GM21528 (cell line): ENCODE measurements at regions not wholly inside any gene's neighbourhood (a gene's known extent, or its start where the extent isn't known, plus 50 kb on each side); places are given as distances from the start of the nearest gene placed in this dataset.

Experiments used
- ATAC-seq: cut with Tn5 transposase; IDR thresholded peaks from one replicate; pipeline ENCODE4 v1.9.1; 2021; ENCODE audit warnings: mild to moderate bottlenecking, moderate library complexity; ENCODE audit not compliant: unreplicated experiment, low FRiP score

DNA sequence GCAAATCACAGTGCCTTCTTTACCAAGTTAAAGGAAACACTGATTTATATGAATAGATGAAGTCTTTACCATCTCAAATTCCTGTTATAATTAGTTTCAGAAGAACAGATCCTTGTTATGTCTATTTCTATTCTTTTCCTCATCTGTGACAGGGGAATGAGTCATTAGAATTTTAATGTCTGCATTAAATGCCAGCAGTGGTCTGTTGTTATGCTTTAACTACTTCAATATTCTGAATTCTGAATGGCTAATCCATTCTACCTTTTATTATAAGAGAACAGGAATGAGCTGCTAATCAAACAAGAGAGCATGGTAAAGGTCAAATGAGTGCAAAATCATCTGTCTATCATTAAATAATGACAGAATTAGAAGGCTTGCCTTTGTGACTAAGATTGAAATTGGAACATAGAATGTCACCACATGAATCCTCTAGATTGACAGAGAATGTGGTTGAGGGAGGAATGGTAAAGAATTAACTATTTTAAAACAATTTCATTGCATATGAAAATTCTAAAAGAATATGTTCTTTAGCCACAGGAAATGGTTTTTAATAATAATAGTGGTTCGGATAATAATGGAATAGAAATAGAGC is 935.5 kb downstream of the ADGRL3 start:
- no peak for ATAC-seq

DNA sequence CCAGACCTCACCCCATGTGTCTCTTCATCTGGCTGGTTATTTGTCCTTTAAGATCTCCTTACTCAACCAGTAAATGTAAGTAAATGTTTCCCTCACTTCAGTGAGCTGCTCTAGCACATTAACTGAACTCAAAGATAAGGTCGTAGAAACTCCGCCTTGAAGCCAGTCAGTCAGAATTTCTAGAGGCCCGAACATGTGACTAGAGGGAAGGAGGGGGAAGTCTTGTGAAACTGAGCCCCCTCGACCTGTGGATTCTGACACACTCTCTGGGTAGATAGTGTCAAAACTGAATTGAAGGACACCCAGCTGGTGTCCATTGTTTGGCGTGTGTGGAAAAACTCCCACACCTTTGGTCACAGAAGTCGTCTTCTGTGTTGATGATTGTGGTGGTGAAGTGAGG is 933.9 kb downstream of the ADGRL3 start:
- no peak for ATAC-seq

DNA sequence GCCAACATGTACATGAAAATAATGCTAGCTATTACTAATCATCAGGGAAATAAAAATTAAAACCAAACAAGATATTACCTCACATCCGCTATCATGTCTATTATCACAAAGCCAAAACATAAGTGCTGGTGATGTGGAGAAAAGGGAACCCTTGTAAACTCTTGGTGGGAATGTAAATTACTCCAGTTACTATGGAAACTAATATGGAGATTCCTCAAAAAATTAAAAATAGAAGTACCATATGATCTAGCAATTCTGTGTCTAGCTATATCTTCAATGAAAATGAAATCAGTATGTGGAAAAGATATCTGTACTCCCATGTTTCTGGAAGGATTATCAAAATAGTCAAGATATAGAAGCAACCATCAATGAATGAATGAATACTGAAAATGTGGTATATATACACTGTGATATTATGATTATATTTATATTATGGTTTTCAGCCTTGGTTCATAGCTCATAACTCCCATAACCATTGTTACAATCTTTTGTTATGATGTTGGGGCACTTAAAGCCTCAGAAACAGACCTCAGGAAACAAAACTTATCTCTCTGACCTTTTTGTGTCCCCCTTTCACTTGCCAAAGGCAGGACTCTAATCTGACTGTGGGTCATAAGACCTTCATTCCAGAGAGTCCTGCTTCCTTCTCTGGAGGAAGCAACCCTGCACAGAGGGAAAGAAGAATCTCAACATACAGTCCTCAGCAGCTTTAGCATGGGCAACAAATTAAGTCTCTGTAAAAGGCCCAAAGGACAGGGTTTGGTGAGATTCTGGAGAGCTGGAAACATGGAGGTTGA is 933.2 kb downstream of the ADGRL3 start:
- no peak for ATAC-seq

DNA sequence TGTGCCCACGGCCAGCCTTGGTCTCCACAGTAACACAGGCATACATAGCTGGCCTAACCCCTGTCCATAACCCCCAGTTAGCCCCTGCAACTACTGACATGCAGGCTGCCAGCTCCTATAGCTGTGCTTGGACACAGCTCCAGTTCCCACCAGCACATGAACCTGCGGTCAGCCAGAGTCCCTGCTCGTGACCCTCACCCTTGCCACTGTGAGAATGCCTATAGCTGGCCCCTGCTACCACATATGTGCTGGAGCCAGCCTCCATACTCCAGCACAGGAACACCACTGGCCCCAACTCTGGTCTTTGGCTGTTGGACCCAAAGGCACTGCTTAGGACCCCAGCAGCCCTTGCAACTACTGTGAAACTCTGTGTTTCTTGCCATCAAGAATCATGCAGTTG is 930.9 kb downstream of the ADGRL3 start:
- no peak for ATAC-seq

DNA sequence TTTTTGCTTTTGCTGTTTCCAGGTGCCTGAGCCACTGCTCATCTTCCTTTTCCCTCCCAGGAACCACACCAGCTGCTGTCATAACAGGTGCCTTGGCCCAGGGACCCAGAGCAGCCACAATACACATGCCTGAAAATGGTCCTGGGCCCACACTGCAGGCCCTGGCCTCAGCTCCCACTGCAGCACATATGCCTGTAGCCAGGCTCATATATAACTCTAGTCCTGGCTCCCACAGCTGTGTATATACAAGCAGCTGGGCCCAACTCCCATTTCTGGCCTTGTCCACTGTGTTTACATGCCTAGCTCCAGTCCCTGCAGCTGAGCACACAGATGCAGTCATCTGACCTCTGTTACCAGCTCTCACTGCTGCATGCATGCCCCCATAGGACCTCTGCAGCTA is 930.5 kb downstream of the ADGRL3 start:
- ATAC-seq = no peak

DNA sequence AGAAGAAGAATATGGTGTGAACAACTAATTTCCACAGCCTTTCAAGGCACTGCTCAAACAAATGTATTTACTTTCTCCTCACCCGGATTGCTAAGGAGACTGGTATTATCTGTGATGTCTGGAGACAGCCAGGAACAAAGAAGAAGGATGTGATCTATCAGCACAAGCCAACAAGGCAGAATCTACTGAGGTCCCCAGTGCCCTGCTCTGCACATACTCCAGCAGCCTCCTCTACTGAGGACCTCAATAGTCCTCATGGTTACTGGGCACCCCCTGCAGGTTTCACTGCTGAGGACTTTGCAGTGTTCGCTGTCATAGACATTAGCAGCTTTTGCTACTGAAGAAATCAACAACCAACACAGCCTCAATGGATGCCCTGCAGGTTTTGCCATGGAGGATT is 930.1 kb downstream of the ADGRL3 start:
- no peak for ATAC-seq
